Adipocyte (in vitro differentiated cells): ENCODE measurements at regions not wholly inside any gene's neighbourhood (a gene's known extent, or its start where the extent isn't known, plus 50 kb on each side); places are given as distances from the start of the nearest gene placed in this dataset.

Experiments used
- DNase-seq: peaks from one replicate; pipeline ENCODE4 v3.0.0-alpha.2; 2015; ENCODE audit warnings: low read depth
- H3K27me3 ChIP-seq: replicated peaks from 2 replicates; pipeline ENCODE4 v1.7.0; 2013; ENCODE audit warnings: mild to moderate bottlenecking, low read length, moderate library complexity; ENCODE audit not compliant: control insufficient read depth, insufficient read depth
- H3K36me3 ChIP-seq: 2 replicates; pipeline ENCODE4 v1.7.0; 2013; ENCODE audit warnings: low read length, mild to moderate bottlenecking, moderate library complexity; ENCODE audit not compliant: control insufficient read depth, insufficient read depth, severe bottlenecking
- H3K4me1 ChIP-seq: 2 replicates; pipeline ENCODE4 v1.7.0; 2013; ENCODE audit warnings: mild to moderate bottlenecking, low read length, moderate library complexity; ENCODE audit not compliant: control insufficient read depth, insufficient read depth
- H3K4me3 ChIP-seq: 2 replicates; pipeline ENCODE4 v1.7.0; 2013; ENCODE audit warnings: mild to moderate bottlenecking, low read length, moderate library complexity
- H3K9ac ChIP-seq: 2 replicates; pipeline ENCODE4 v1.7.0; 2013; ENCODE audit warnings: mild to moderate bottlenecking, low read length, moderate library complexity
- H3K9me3 ChIP-seq: 2 replicates; pipeline ENCODE4 v1.7.0; 2013; ENCODE audit warnings: mild to moderate bottlenecking, low read length, moderate library complexity; ENCODE audit not compliant: control insufficient read depth

GRCh38 chr6:95423331-95423730 lies 154.0 kb upstream of the MANEA start:
- Histone ChIP-seq H3K9me3 (peaks cover 17% of the 10 kb centered on the region), H3K4me1 (no peaks in the 10 kb centered on the region), H3K4me3 (no peak overlapping the region), H3K36me3 (no peaks in the 10 kb centered on the region), H3K27me3 (no peaks in the 10 kb centered on the region), H3K9ac (no peak overlapping the region)
- DNase-seq: no peak

- no peaks in the 10 kb centered on the region for H3K9me3 ChIP-seq
- H3K4me1 ChIP-seq: no peaks in the 10 kb centered on the region
- no peak overlapping the region for H3K4me3 ChIP-seq
- H3K27me3 ChIP-seq: peaks cover 3% of the 10 kb centered on the region
- DNase-seq: peak; percentile 64
- H3K9ac ChIP-seq: no peak overlapping the region
- no peaks in the 10 kb centered on the region for H3K36me3 ChIP-seq
These were observed 145.6 kb upstream of the MANEA start for GRCh38 chr6:95431637-95432228.

GRCh38 chr6:95439741-95440140 lies 137.6 kb upstream of the MANEA start:
- Histone ChIP-seq H3K9ac (no peak overlapping the region), H3K9me3 (no peaks in the 10 kb centered on the region), H3K4me3 (no peak overlapping the region), H3K4me1 (no peaks in the 10 kb centered on the region), H3K36me3 (no peaks in the 10 kb centered on the region), H3K27me3 (no peaks in the 10 kb centered on the region)
- DNase-seq: no peak

- Histone ChIP-seq H3K4me3 (no peak overlapping the region), H3K9me3 (no peaks in the 10 kb centered on the region), H3K27me3 (no peaks in the 10 kb centered on the region), H3K9ac (no peak overlapping the region), H3K4me1 (no peaks in the 10 kb centered on the region), H3K36me3 (no peaks in the 10 kb centered on the region)
- no peak for DNase-seq
These were observed 129.1 kb upstream of the MANEA start for GRCh38 chr6:95448208-95448607.

- Histone ChIP-seq H3K4me3 (no peak overlapping the region), H3K9ac (no peak overlapping the region), H3K36me3 (no peaks in the 10 kb centered on the region), H3K4me1 (peaks cover 12% of the 10 kb centered on the region), H3K9me3 (no peaks in the 10 kb centered on the region), H3K27me3 (no peaks in the 10 kb centered on the region)
- no peak for DNase-seq
These were observed 107.8 kb upstream of the MANEA start for GRCh38 chr6:95469511-95469910.

GRCh38 chr6:95478941-95479340 lies 98.4 kb upstream of the MANEA start:
- Histone ChIP-seq H3K36me3 (no peaks in the 10 kb centered on the region), H3K4me1 (no peaks in the 10 kb centered on the region), H3K9ac (no peak overlapping the region), H3K27me3 (no peaks in the 10 kb centered on the region), H3K4me3 (no peak overlapping the region), H3K9me3 (peaks cover 4% of the 10 kb centered on the region)
- DNase-seq: no peak

GRCh38 chr6:95487817-95488216 lies 89.5 kb upstream of the MANEA start:
- Histone ChIP-seq H3K9ac (no peak overlapping the region), H3K36me3 (no peaks in the 10 kb centered on the region), H3K27me3 (no peaks in the 10 kb centered on the region), H3K4me3 (no peak overlapping the region), H3K9me3 (no peaks in the 10 kb centered on the region), H3K4me1 (no peaks in the 10 kb centered on the region)
- no peak for DNase-seq

- H3K36me3 ChIP-seq: no peaks in the 10 kb centered on the region
- no peak for DNase-seq
- H3K9me3 ChIP-seq: no peaks in the 10 kb centered on the region
- H3K9ac ChIP-seq: no peak overlapping the region
- no peaks in the 10 kb centered on the region for H3K27me3 ChIP-seq
- H3K4me3 ChIP-seq: no peak overlapping the region
- no peaks in the 10 kb centered on the region for H3K4me1 ChIP-seq
These were observed 88.0 kb upstream of the MANEA start for GRCh38 chr6:95489185-95489863.

- H3K9ac ChIP-seq: no peak overlapping the region
- no peaks in the 10 kb centered on the region for H3K27me3 ChIP-seq
- DNase-seq: no peak
- H3K36me3 ChIP-seq: no peaks in the 10 kb centered on the region
- H3K4me3 ChIP-seq: no peak overlapping the region
- no peaks in the 10 kb centered on the region for H3K9me3 ChIP-seq
- H3K4me1 ChIP-seq: no peaks in the 10 kb centered on the region
These were observed 80.4 kb upstream of the MANEA start for GRCh38 chr6:95496769-95497426.

GRCh38 chr6:95501032-95501904 lies 76.1 kb upstream of the MANEA start:
- Histone ChIP-seq H3K4me3 (no peak overlapping the region), H3K9ac (no peak overlapping the region), H3K36me3 (no peaks in the 10 kb centered on the region), H3K4me1 (no peaks in the 10 kb centered on the region), H3K9me3 (peaks cover 25% of the 10 kb centered on the region), H3K27me3 (no peaks in the 10 kb centered on the region)
- DNase-seq: no peak

- no peak for DNase-seq
- Histone ChIP-seq H3K4me3 (peak overlapping the region; percentile 32), H3K9me3 (peaks cover 25% of the 10 kb centered on the region), H3K36me3 (no peaks in the 10 kb centered on the region), H3K9ac (no peak overlapping the region), H3K27me3 (no peaks in the 10 kb centered on the region), H3K4me1 (peaks cover 3% of the 10 kb centered on the region)
These were observed 73.8 kb upstream of the MANEA start for GRCh38 chr6:95503568-95503967.
